H1 (cell line): ENCODE measurements at regions not wholly inside any gene's neighbourhood (a gene's known extent, or its start where the extent isn't known, plus 50 kb on each side); places are given as distances from the start of the nearest gene placed in this dataset.

ENCODE experiments used
- CTCF ChIA-PET: fragments of 300-600 bp; sonication (Branson Sonifier 250); formaldehyde crosslinking; loops from one replicate; lab custom pipeline; 2021; ENCODE audit not compliant: partially characterized antibody; lab: Charles Lee
- POLR2A ChIA-PET: fragments of 300-600 bp; sonication (Branson Sonifier 250); formaldehyde crosslinking; loops from one replicate; lab custom pipeline; 2021; ENCODE audit warnings: inconsistent platforms; ENCODE audit not compliant: partially characterized antibody; lab: Charles Lee
- DNase-seq, 2 experiments: peaks; one replicate each; pipeline versions ENCODE4 v3.0.0 to v3.0.0-alpha.2; 2010 to 2022; ENCODE audit warnings: low spot score in 2 of 2, low read depth in 1 of 2, mixed read lengths in 1 of 2
- FAIRE-seq: peaks from 2 replicates; lab custom pipeline; 2011; peaks lifted over from hg19 to GRCh38; lab: Jason Lieb, UNC
- H2AFZ ChIP-seq: 2 replicates; pipeline ENCODE4 v1.8.1; 2012; ENCODE audit warnings: low read length, inconsistent platforms
- H2AK5ac ChIP-seq: 2 replicates; pipeline ENCODE4 v1.6.1; 2013; ENCODE audit warnings: low read depth, low read length
- H2BK120ac ChIP-seq: replicated peaks from 2 replicates; pipeline ENCODE3; 2013; ENCODE audit warnings: low read depth, low read length, inconsistent platforms
- H2BK12ac ChIP-seq: 2 replicates; pipeline ENCODE4 v1.6.1; 2013; ENCODE audit warnings: low read depth, low read length
- H2BK15ac ChIP-seq: 2 replicates; pipeline ENCODE4 v1.6.1; 2013; ENCODE audit warnings: low read length
- H2BK20ac ChIP-seq: 2 replicates; pipeline ENCODE4 v1.6.1; 2013; ENCODE audit warnings: low read length
- H2BK5ac ChIP-seq: 2 replicates; pipeline ENCODE4 v1.6.1; 2013; ENCODE audit warnings: low read depth, low read length
- H3K14ac ChIP-seq: 2 replicates; pipeline ENCODE4 v1.6.1; 2013; ENCODE audit warnings: inconsistent platforms; ENCODE audit not compliant: insufficient read length
- H3K18ac ChIP-seq: 2 replicates; pipeline ENCODE4 v1.6.1; 2013; ENCODE audit warnings: low read length; ENCODE audit errors: extremely low read depth
- H3K23ac ChIP-seq: 2 replicates; pipeline ENCODE4 v1.6.1; 2013; ENCODE audit warnings: inconsistent platforms; ENCODE audit not compliant: insufficient read length
- H3K23me2 ChIP-seq: 2 replicates; pipeline ENCODE4 v1.6.1; 2013; ENCODE audit warnings: low read depth, low read length
- H3K27ac ChIP-seq: 2 replicates; pipeline ENCODE4 v1.6.1; 2011; ENCODE audit warnings: low read depth, low read length, inconsistent platforms
- H3K27me3 ChIP-seq, 4 experiments: replicated peaks in 1 of 4; 1 replicate in 1 of 4; 2 replicates in 3 of 4; pipeline versions ENCODE4 v1.6.1 to v1.8.1; 2011 to 2013; ENCODE audit warnings: low read length in 3 of 4, mild to moderate bottlenecking in 3 of 4, inconsistent platforms in 2 of 4, mixed read lengths in 2 of 4, moderate library complexity in 1 of 4; ENCODE audit not compliant: control insufficient read depth in 3 of 4, insufficient read depth in 3 of 4; ENCODE audit errors: extremely low read depth in 1 of 4
- H3K36me3 ChIP-seq, 4 experiments: 2 replicates each; pipeline versions ENCODE4 v1.6.1 to v1.8.1; 2011 to 2013; ENCODE audit warnings: mild to moderate bottlenecking in 4 of 4, low read length in 3 of 4, moderate library complexity in 2 of 4, control low read depth in 1 of 4, inconsistent platforms in 1 of 4; ENCODE audit not compliant: insufficient read depth in 4 of 4, control insufficient read depth in 2 of 4
- H3K4ac ChIP-seq: replicated peaks from 2 replicates; pipeline ENCODE3; 2013; ENCODE audit warnings: low read length, low read depth, mixed read lengths, inconsistent platforms; ENCODE audit not compliant: insufficient read length
- H3K4me1 ChIP-seq, 4 experiments: replicated peaks in 1 of 4; 1 replicate in 1 of 4; 2 replicates in 3 of 4; pipeline versions ENCODE4 v1.6.1 to v1.8.1; 2011 to 2013; ENCODE audit warnings: low read length in 3 of 4, inconsistent platforms in 2 of 4, mixed read lengths in 1 of 4; ENCODE audit not compliant: insufficient read depth in 4 of 4, control insufficient read depth in 3 of 4
- H3K4me2 ChIP-seq, 2 experiments: 2 replicates each; pipeline versions ENCODE4 v1.6.1 to v1.8.1; 2011 to 2013; ENCODE audit warnings: low read depth in 2 of 2, low read length in 2 of 2, control low read depth in 1 of 2, inconsistent platforms in 1 of 2, mild to moderate bottlenecking in 1 of 2; ENCODE audit not compliant: insufficient read depth in 1 of 2
- H3K4me3 ChIP-seq, 4 experiments: fragments of 200-600, 300-600 bp in 1 of 4; sonication (generic), shearing (Covaris generic), sonication (Bioruptor Twin) in 1 of 4; 2 replicates each; pipeline versions ENCODE4 v1.5.1 to v1.8.1; 2011 to 2016; ENCODE audit warnings: low read length in 4 of 4, low read depth in 3 of 4, control low read depth in 2 of 4, inconsistent platforms in 2 of 4, mild to moderate bottlenecking in 2 of 4, mixed read lengths in 1 of 4, moderate library complexity in 1 of 4; ENCODE audit not compliant: insufficient read depth in 2 of 4; ENCODE audit errors: extremely low read depth in 1 of 4
- H3K56ac ChIP-seq: replicated peaks from 2 replicates; pipeline ENCODE3; 2013; ENCODE audit warnings: low read depth, mild to moderate bottlenecking, mixed read lengths, low read length, inconsistent platforms; ENCODE audit not compliant: insufficient read length
- H3K79me1 ChIP-seq: 2 replicates; pipeline ENCODE4 v1.6.1; 2013; ENCODE audit warnings: low read depth, low read length, control low read depth
- H3K79me2 ChIP-seq, 2 experiments: 2 replicates each; pipeline versions ENCODE4 v1.6.1 to v1.8.1; 2012 to 2013; ENCODE audit warnings: low read length in 2 of 2, mild to moderate bottlenecking in 2 of 2, inconsistent platforms in 1 of 2; ENCODE audit not compliant: insufficient read depth in 2 of 2, control insufficient read depth in 1 of 2
- H3K9ac ChIP-seq, 4 experiments: replicated peaks in 1 of 4; 1 replicate in 1 of 4; 2 replicates in 3 of 4; pipeline versions ENCODE4 v1.6.1 to v1.8.1; 2011 to 2013; ENCODE audit warnings: low read depth in 3 of 4, low read length in 3 of 4, control low read depth in 2 of 4, mild to moderate bottlenecking in 2 of 4, moderate library complexity in 2 of 4, inconsistent platforms in 1 of 4; ENCODE audit errors: extremely low read depth in 1 of 4
- H3K9me3 ChIP-seq, 2 experiments: 2 replicates each; pipeline versions ENCODE4 v1.6.1 to v1.8.1; 2012 to 2013; ENCODE audit warnings: mild to moderate bottlenecking in 2 of 2, moderate library complexity in 2 of 2, control low read depth in 1 of 2, inconsistent platforms in 1 of 2, low read depth in 1 of 2, low read length in 1 of 2, mixed read lengths in 1 of 2; ENCODE audit not compliant: insufficient read depth in 2 of 2
- H4K20me1 ChIP-seq, 2 experiments: replicated peaks in 1 of 2; 2 replicates each; pipeline versions ENCODE3 to v1.8.1; 2011 to 2013; ENCODE audit warnings: inconsistent platforms in 2 of 2, low read length in 2 of 2, mild to moderate bottlenecking in 1 of 2; ENCODE audit not compliant: insufficient read depth in 2 of 2, control insufficient read depth in 1 of 2
- H4K5ac ChIP-seq: 2 replicates; pipeline ENCODE4 v1.6.1; 2013; ENCODE audit warnings: low read length, low read depth, mixed read lengths, inconsistent platforms; ENCODE audit not compliant: insufficient read length
- H4K8ac ChIP-seq: 2 replicates; pipeline ENCODE4 v1.8.0; 2013; ENCODE audit warnings: mild to moderate bottlenecking, moderate library complexity, low read length, inconsistent platforms; ENCODE audit not compliant: insufficient read depth; ENCODE audit errors: extremely low read depth
- H4K91ac ChIP-seq: replicated peaks from 2 replicates; pipeline ENCODE3; 2013; ENCODE audit warnings: low read length, mixed read lengths, inconsistent platforms; ENCODE audit not compliant: insufficient read length
- FOSL1 ChIP-seq: IDR thresholded peaks from 2 replicates; pipeline ENCODE4 v1.6.1; 2011; ENCODE audit warnings: mild to moderate bottlenecking, low read depth, low read length, moderate library complexity; ENCODE audit not compliant: insufficient read depth
- GABPA ChIP-seq: IDR thresholded peaks from 2 replicates; pipeline ENCODE4 v1.6.1; 2011; ENCODE audit warnings: mild to moderate bottlenecking, low read length, moderate library complexity, borderline replicate concordance; ENCODE audit not compliant: insufficient read depth
- WGBS, 2 experiments: shearing (Covaris generic) in 1 of 2; methylation state at CpG; one replicate each; pipeline versions ENCODE4 v1.1.6 to v1.1.7; 2013 to 2015; ENCODE audit warnings: low lambda C conversion rate in 2 of 2, mixed read lengths in 2 of 2, inconsistent platforms in 1 of 2, low coverage in 1 of 2, missing lambda C conversion rate in 1 of 2; ENCODE audit not compliant: insufficient replicate concordance in 2 of 2, insufficient coverage in 1 of 2, insufficient read length in 1 of 2; ENCODE audit errors: extremely low coverage in 1 of 2, missing lambda C conversion rate in 1 of 2; 5-methylcytosine and 5-hydroxymethylcytosine counted together

GRCh38 chr7:142581341-142581740 lies 167.9 kb upstream of the PRSS1 start:
- no peak overlapping the region for H3K4ac ChIP-seq
- no peak overlapping the region for H3K23ac ChIP-seq
- H3K56ac ChIP-seq: no peak overlapping the region
- H4K20me1 ChIP-seq: no peaks in the 10 kb centered on the region
- no peaks in the 10 kb centered on the region for H3K79me1 ChIP-seq
- H2AK5ac ChIP-seq: no peak overlapping the region
- peak overlapping the region; percentile 18; the same call in 1 of the 2 replicates for H2BK12ac ChIP-seq
- H3K23me2 ChIP-seq: no peaks in the 10 kb centered on the region
- no peak overlapping the region for H2BK120ac ChIP-seq
- H3K36me3 ChIP-seq: no peaks in the 10 kb centered on the region
- H3K27me3 ChIP-seq: no peaks in the 10 kb centered on the region
- H3K9ac ChIP-seq: no peak overlapping the region
- H3K27ac ChIP-seq: no peak overlapping the region
- H3K4me1 ChIP-seq: peaks cover 0 to 5% (median 3%) of the 10 kb centered on the region in 4 experiments; a peak in 3 of 7 replicates
- no peak overlapping the region for H3K14ac ChIP-seq
- DNase-seq: no peak
- no peak overlapping the region for H4K5ac ChIP-seq
- no peak overlapping the region for H4K91ac ChIP-seq
- CTCF ChIA-PET: interaction anchor here (0.6 to 6.2 kb wide), 10 partner anchors 7 to 122 kb away, joined by 3 to 54 read pairs (median 4); no protein-coding TSS in a partner anchor
- no peak overlapping the region for H2BK20ac ChIP-seq
- no peak overlapping the region for H3K18ac ChIP-seq
- no peak overlapping the region for H3K4me3 ChIP-seq
- no peak overlapping the region for H3K4me2 ChIP-seq
- no peak for FAIRE-seq
- H4K8ac ChIP-seq: no peak overlapping the region
- no peak overlapping the region for H2BK5ac ChIP-seq
- no peaks in the 10 kb centered on the region for H3K9me3 ChIP-seq
- H2AFZ ChIP-seq: peak overlapping the region; percentile 77; the same call in 1 of the 2 replicates
- H3K79me2 ChIP-seq: no peaks in the 10 kb centered on the region
- no peak overlapping the region for H2BK15ac ChIP-seq
- POLR2A ChIA-PET: no interaction called here
- 76% methylated on average over 4 of the region's 4 CpGs; no CpG with 5 or more reads in 1 of the 2 experiments for WGBS, 2 experiments
- TF ChIP-seq GABPA (no peak), FOSL1 (no peak)
